ENCODE measurements at regions not wholly inside any gene's neighbourhood (a gene's known extent, or its start where the extent isn't known, plus 50 kb on each side); places are given as distances from the start of the nearest gene placed in this dataset.

GRCh38 chr20:24718277-24718676 lies 230.8 kb upstream of the CST7 start:
- no peak overlapping the region for H3K4me3 Mint-ChIP-seq
- H3K27me3 Mint-ChIP-seq (ENCODE audit: low read depth), result peaks cover 13% of the 10 kb centered on the region
- H3K27ac Mint-ChIP-seq, result no peak overlapping the region
- H3K9me3 Mint-ChIP-seq, result no peaks in the 10 kb centered on the region
- DNase-seq (ENCODE audit: low spot score), result no peak
- no peaks in the 10 kb centered on the region for H3K4me1 Mint-ChIP-seq (ENCODE audit: low read depth)
- no peaks in the 10 kb centered on the region for H3K36me3 Mint-ChIP-seq (ENCODE audit: low read depth)

- no peaks in the 10 kb centered on the region for H3K9me3 Mint-ChIP-seq
- no peaks in the 10 kb centered on the region for H3K36me3 Mint-ChIP-seq (ENCODE audit: low read depth)
- peaks cover 10% of the 10 kb centered on the region for H3K27me3 Mint-ChIP-seq (ENCODE audit: low read depth)
- H3K4me3 Mint-ChIP-seq, result no peak overlapping the region
- no peak for DNase-seq (ENCODE audit: low spot score)
- no peaks in the 10 kb centered on the region for H3K4me1 Mint-ChIP-seq (ENCODE audit: low read depth)
- no peak overlapping the region for H3K27ac Mint-ChIP-seq
Measured at GRCh38 chr20:24718696-24719095, 230.4 kb upstream of the CST7 start.

GRCh38 chr20:24720957-24721356 lies 228.1 kb upstream of the CST7 start:
- peaks cover 8% of the 10 kb centered on the region for H3K27me3 Mint-ChIP-seq (ENCODE audit: low read depth)
- H3K4me1 Mint-ChIP-seq (ENCODE audit: low read depth), result no peaks in the 10 kb centered on the region
- no peak for DNase-seq (ENCODE audit: low spot score)
- H3K36me3 Mint-ChIP-seq (ENCODE audit: low read depth), result no peaks in the 10 kb centered on the region
- no peak overlapping the region for H3K27ac Mint-ChIP-seq
- H3K9me3 Mint-ChIP-seq, result no peaks in the 10 kb centered on the region
- no peak overlapping the region for H3K4me3 Mint-ChIP-seq

- Mint-ChIP-seq H3K27me3 (ENCODE audit: low read depth) (peaks cover 4% of the 10 kb centered on the region), H3K27ac (no peak overlapping the region)
Measured at GRCh38 chr20:24721891-24722568, 227.0 kb upstream of the CST7 start.

GRCh38 chr20:24722586-24722985 lies 226.5 kb upstream of the CST7 start:
- H3K4me3 Mint-ChIP-seq, result no peak overlapping the region
- H3K27me3 Mint-ChIP-seq (ENCODE audit: low read depth), result peaks cover 4% of the 10 kb centered on the region
- H3K27ac Mint-ChIP-seq, result no peak overlapping the region
- no peaks in the 10 kb centered on the region for H3K9me3 Mint-ChIP-seq
- H3K36me3 Mint-ChIP-seq (ENCODE audit: low read depth), result no peaks in the 10 kb centered on the region
- DNase-seq (ENCODE audit: low spot score), result no peak
- no peaks in the 10 kb centered on the region for H3K4me1 Mint-ChIP-seq (ENCODE audit: low read depth)

More at GRCh38 chr20:24721891-24722568, 227.0 kb upstream of the CST7 start:
- no peak for DNase-seq (ENCODE audit: low spot score)
- H3K9me3 Mint-ChIP-seq, result no peaks in the 10 kb centered on the region
- H3K4me3 Mint-ChIP-seq, result no peak overlapping the region
- no peaks in the 10 kb centered on the region for H3K36me3 Mint-ChIP-seq (ENCODE audit: low read depth)
- no peaks in the 10 kb centered on the region for H3K4me1 Mint-ChIP-seq (ENCODE audit: low read depth)

GRCh38 chr20:24723186-24723585 lies 225.9 kb upstream of the CST7 start:
- H3K27ac Mint-ChIP-seq, result no peak overlapping the region
- H3K36me3 Mint-ChIP-seq (ENCODE audit: low read depth), result no peaks in the 10 kb centered on the region
- H3K27me3 Mint-ChIP-seq (ENCODE audit: low read depth), result peaks cover 4% of the 10 kb centered on the region
- no peak overlapping the region for H3K4me3 Mint-ChIP-seq
- no peaks in the 10 kb centered on the region for H3K4me1 Mint-ChIP-seq (ENCODE audit: low read depth)
- no peak for DNase-seq (ENCODE audit: low spot score)
- no peaks in the 10 kb centered on the region for H3K9me3 Mint-ChIP-seq

GRCh38 chr20:24723647-24724352 lies 225.3 kb upstream of the CST7 start:
- Mint-ChIP-seq H3K27me3 (ENCODE audit: low read depth) (peaks cover 4% of the 10 kb centered on the region), H3K36me3 (ENCODE audit: low read depth) (no peaks in the 10 kb centered on the region), H3K4me3 (no peak overlapping the region), H3K27ac (no peak overlapping the region), H3K4me1 (ENCODE audit: low read depth) (no peaks in the 10 kb centered on the region), H3K9me3 (no peaks in the 10 kb centered on the region)
- no peak for DNase-seq (ENCODE audit: low spot score)

GRCh38 chr20:24724982-24725533 lies 224.0 kb upstream of the CST7 start:
- no peak for DNase-seq (ENCODE audit: low spot score)
- no peaks in the 10 kb centered on the region for H3K9me3 Mint-ChIP-seq
- H3K36me3 Mint-ChIP-seq (ENCODE audit: low read depth), result no peaks in the 10 kb centered on the region
- no peak overlapping the region for H3K4me3 Mint-ChIP-seq
- H3K27ac Mint-ChIP-seq, result no peak overlapping the region
- H3K27me3 Mint-ChIP-seq (ENCODE audit: low read depth), result no peaks in the 10 kb centered on the region
- H3K4me1 Mint-ChIP-seq (ENCODE audit: low read depth), result no peaks in the 10 kb centered on the region

GRCh38 chr20:24727795-24728194 lies 221.3 kb upstream of the CST7 start:
- Mint-ChIP-seq H3K4me3 (no peak overlapping the region), H3K4me1 (ENCODE audit: low read depth) (no peaks in the 10 kb centered on the region), H3K27ac (no peak overlapping the region), H3K9me3 (no peaks in the 10 kb centered on the region), H3K27me3 (ENCODE audit: low read depth) (no peaks in the 10 kb centered on the region), H3K36me3 (ENCODE audit: low read depth) (no peaks in the 10 kb centered on the region)
- no peak for DNase-seq (ENCODE audit: low spot score)

- Mint-ChIP-seq H3K27me3 (ENCODE audit: low read depth) (no peaks in the 10 kb centered on the region), H3K4me3 (no peak overlapping the region), H3K9me3 (no peaks in the 10 kb centered on the region), H3K27ac (no peak overlapping the region), H3K4me1 (ENCODE audit: low read depth) (no peaks in the 10 kb centered on the region), H3K36me3 (ENCODE audit: low read depth) (no peaks in the 10 kb centered on the region)
- no peak for DNase-seq (ENCODE audit: low spot score)
Measured at GRCh38 chr20:24729896-24730605, 219.0 kb upstream of the CST7 start.

- DNase-seq (ENCODE audit: low spot score), result peak; percentile 0
- Mint-ChIP-seq H3K4me1 (ENCODE audit: low read depth) (no peaks in the 10 kb centered on the region), H3K4me3 (no peak overlapping the region), H3K9me3 (no peaks in the 10 kb centered on the region), H3K27me3 (ENCODE audit: low read depth) (no peaks in the 10 kb centered on the region), H3K27ac (no peak overlapping the region), H3K36me3 (ENCODE audit: low read depth) (no peaks in the 10 kb centered on the region)
Measured at GRCh38 chr20:24730750-24731149, 218.3 kb upstream of the CST7 start.

- Mint-ChIP-seq H3K4me1 (ENCODE audit: low read depth) (no peaks in the 10 kb centered on the region), H3K36me3 (ENCODE audit: low read depth) (no peaks in the 10 kb centered on the region), H3K27ac (no peak overlapping the region), H3K9me3 (no peaks in the 10 kb centered on the region), H3K27me3 (ENCODE audit: low read depth) (no peaks in the 10 kb centered on the region), H3K4me3 (no peak overlapping the region)
- no peak for DNase-seq (ENCODE audit: low spot score)
Measured at GRCh38 chr20:24731312-24731711, 217.8 kb upstream of the CST7 start.

- Mint-ChIP-seq H3K9me3 (no peaks in the 10 kb centered on the region), H3K27me3 (ENCODE audit: low read depth) (no peaks in the 10 kb centered on the region), H3K4me3 (no peak overlapping the region), H3K27ac (no peak overlapping the region), H3K36me3 (ENCODE audit: low read depth) (no peaks in the 10 kb centered on the region), H3K4me1 (ENCODE audit: low read depth) (no peaks in the 10 kb centered on the region)
- no peak for DNase-seq (ENCODE audit: low spot score)
Measured at GRCh38 chr20:24732076-24732475, 217.0 kb upstream of the CST7 start.

- no peaks in the 10 kb centered on the region for H3K9me3 Mint-ChIP-seq
- no peak for DNase-seq (ENCODE audit: low spot score)
- H3K27me3 Mint-ChIP-seq (ENCODE audit: low read depth), result no peaks in the 10 kb centered on the region
- no peaks in the 10 kb centered on the region for H3K4me1 Mint-ChIP-seq (ENCODE audit: low read depth)
- no peak overlapping the region for H3K4me3 Mint-ChIP-seq
- no peak overlapping the region for H3K27ac Mint-ChIP-seq
- no peaks in the 10 kb centered on the region for H3K36me3 Mint-ChIP-seq (ENCODE audit: low read depth)
Measured at GRCh38 chr20:24732599-24732998, 216.5 kb upstream of the CST7 start.
